ENCODE measurements at regions not wholly inside any gene's neighbourhood (a gene's known extent, or its start where the extent isn't known, plus 50 kb on each side); places are given as distances from the start of the nearest gene placed in this dataset.

- no peaks in the 10 kb centered on the region for H3K36me3 ChIP-seq (ENCODE audit: insufficient read depth, insufficient read length, low read length)
- DNase-seq (ENCODE audit: low read depth, low spot score) = no peak
- no peak overlapping the region for H3K4me3 ChIP-seq (ENCODE audit: insufficient read length, low read depth)
- no peaks in the 10 kb centered on the region for H3K27me3 ChIP-seq (ENCODE audit: insufficient read depth, insufficient read length)
- no peaks in the 10 kb centered on the region for H3K4me1 ChIP-seq (ENCODE audit: insufficient read depth, insufficient read length)
- no peak for TF ChIP-seq YY1 (IDR thresholded peaks at IDR 0.05; ENCODE audit: insufficient read depth, insufficient read length)
- H3K9me3 ChIP-seq (ENCODE audit: insufficient read depth, low read length) = peaks cover 27% of the 10 kb centered on the region
- H3K9ac ChIP-seq (ENCODE audit: insufficient read length, low read depth) = no peak overlapping the region
These were observed 63.8 kb upstream of the CLMP start for GRCh38 chr11:123258877-123259276.

GRCh38 chr11:123257370-123257769, 62.3 kb upstream of the CLMP start:
- H3K4me1 ChIP-seq (ENCODE audit: insufficient read depth, insufficient read length) = peaks cover 1% of the 10 kb centered on the region
- DNase-seq (ENCODE audit: low read depth, low spot score) = no peak
- no peak overlapping the region for H3K9ac ChIP-seq (ENCODE audit: insufficient read length, low read depth)
- peaks cover 27% of the 10 kb centered on the region for H3K9me3 ChIP-seq (ENCODE audit: insufficient read depth, low read length)
- no peaks in the 10 kb centered on the region for H3K27me3 ChIP-seq (ENCODE audit: insufficient read depth, insufficient read length)
- no peaks in the 10 kb centered on the region for H3K36me3 ChIP-seq (ENCODE audit: insufficient read depth, insufficient read length, low read length)
- no peak overlapping the region for H3K4me3 ChIP-seq (ENCODE audit: insufficient read length, low read depth)
- TF ChIP-seq ZNF274 (IDR thresholded peaks at IDR 0.05; ENCODE audit: low read depth, low read length) = no peak
- TF ChIP-seq SUZ12 (IDR thresholded peaks at IDR 0.05; ENCODE audit: extremely low read depth, insufficient read depth, insufficient read length) = no peak
- no peak for TF ChIP-seq YY1 (IDR thresholded peaks at IDR 0.05; ENCODE audit: insufficient read depth, insufficient read length)

- H3K4me3 ChIP-seq (ENCODE audit: insufficient read length, low read depth) = no peak overlapping the region
- peaks cover 27% of the 10 kb centered on the region for H3K9me3 ChIP-seq (ENCODE audit: insufficient read depth, low read length)
- H3K9ac ChIP-seq (ENCODE audit: insufficient read length, low read depth) = no peak overlapping the region
- TF ChIP-seq SUZ12 (IDR thresholded peaks at IDR 0.05; ENCODE audit: extremely low read depth, insufficient read depth, insufficient read length) (no peak), ZNF274 (IDR thresholded peaks at IDR 0.05; ENCODE audit: low read depth, low read length) (no peak), YY1 (IDR thresholded peaks at IDR 0.05; ENCODE audit: insufficient read depth, insufficient read length) (no peak)
- no peak for DNase-seq (ENCODE audit: low read depth, low spot score)
- H3K36me3 ChIP-seq (ENCODE audit: insufficient read depth, insufficient read length, low read length) = no peaks in the 10 kb centered on the region
- H3K27me3 ChIP-seq (ENCODE audit: insufficient read depth, insufficient read length) = no peaks in the 10 kb centered on the region
- peaks cover 3% of the 10 kb centered on the region for H3K4me1 ChIP-seq (ENCODE audit: insufficient read depth, insufficient read length)
These were observed 60.9 kb upstream of the CLMP start for GRCh38 chr11:123255909-123256308.

- DNase-seq (ENCODE audit: low read depth, low spot score) = no peak
- Histone ChIP-seq H3K36me3 (ENCODE audit: insufficient read depth, insufficient read length, low read length) (no peaks in the 10 kb centered on the region), H3K4me1 (ENCODE audit: insufficient read depth, insufficient read length) (peaks cover 3% of the 10 kb centered on the region), H3K9me3 (ENCODE audit: insufficient read depth, low read length) (peaks cover 20% of the 10 kb centered on the region), H3K27me3 (ENCODE audit: insufficient read depth, insufficient read length) (no peaks in the 10 kb centered on the region), H3K9ac (ENCODE audit: insufficient read length, low read depth) (no peak overlapping the region), H3K4me3 (ENCODE audit: insufficient read length, low read depth) (no peak overlapping the region)
- TF ChIP-seq ZNF274 (IDR thresholded peaks at IDR 0.05; ENCODE audit: low read depth, low read length) (no peak), YY1 (IDR thresholded peaks at IDR 0.05; ENCODE audit: insufficient read depth, insufficient read length) (no peak), SUZ12 (IDR thresholded peaks at IDR 0.05; ENCODE audit: extremely low read depth, insufficient read depth, insufficient read length) (no peak)
These were observed 59.3 kb upstream of the CLMP start for GRCh38 chr11:123254357-123254756.

- Histone ChIP-seq H3K36me3 (ENCODE audit: insufficient read depth, insufficient read length, low read length) (no peaks in the 10 kb centered on the region), H3K9me3 (ENCODE audit: insufficient read depth, low read length) (peaks cover 15% of the 10 kb centered on the region), H3K27me3 (ENCODE audit: insufficient read depth, insufficient read length) (no peaks in the 10 kb centered on the region), H3K9ac (ENCODE audit: insufficient read length, low read depth) (no peak overlapping the region), H3K4me1 (ENCODE audit: insufficient read depth, insufficient read length) (peaks cover 3% of the 10 kb centered on the region), H3K4me3 (ENCODE audit: insufficient read length, low read depth) (no peak overlapping the region)
- TF ChIP-seq SUZ12 (IDR thresholded peaks at IDR 0.05; ENCODE audit: extremely low read depth, insufficient read depth, insufficient read length) (no peak), ZNF274 (IDR thresholded peaks at IDR 0.05; ENCODE audit: low read depth, low read length) (no peak), YY1 (IDR thresholded peaks at IDR 0.05; ENCODE audit: insufficient read depth, insufficient read length) (no peak)
- DNase-seq (ENCODE audit: low read depth, low spot score) = no peak
These were observed 58.9 kb upstream of the CLMP start for GRCh38 chr11:123253911-123254310.

- Histone ChIP-seq H3K9me3 (ENCODE audit: insufficient read depth, low read length) (peaks cover 8% of the 10 kb centered on the region), H3K9ac (ENCODE audit: insufficient read length, low read depth) (no peak overlapping the region), H3K36me3 (ENCODE audit: insufficient read depth, insufficient read length, low read length) (no peaks in the 10 kb centered on the region), H3K4me1 (ENCODE audit: insufficient read depth, insufficient read length) (peaks cover 3% of the 10 kb centered on the region), H3K27me3 (ENCODE audit: insufficient read depth, insufficient read length) (no peaks in the 10 kb centered on the region), H3K4me3 (ENCODE audit: insufficient read length, low read depth) (no peak overlapping the region)
- no peak for TF ChIP-seq ZNF274 (IDR thresholded peaks at IDR 0.05; ENCODE audit: low read depth, low read length)
- TF ChIP-seq YY1 (IDR thresholded peaks at IDR 0.05; ENCODE audit: insufficient read depth, insufficient read length) = no peak
- TF ChIP-seq SUZ12 (IDR thresholded peaks at IDR 0.05; ENCODE audit: extremely low read depth, insufficient read depth, insufficient read length) = no peak
- no peak for DNase-seq (ENCODE audit: low read depth, low spot score)
These were observed 58.2 kb upstream of the CLMP start for GRCh38 chr11:123253223-123253622.

- TF ChIP-seq ZNF274 (IDR thresholded peaks at IDR 0.05; ENCODE audit: low read depth, low read length) (no peak), YY1 (IDR thresholded peaks at IDR 0.05; ENCODE audit: insufficient read depth, insufficient read length) (no peak), SUZ12 (IDR thresholded peaks at IDR 0.05; ENCODE audit: extremely low read depth, insufficient read depth, insufficient read length) (no peak)
- peaks cover 3% of the 10 kb centered on the region for H3K4me1 ChIP-seq (ENCODE audit: insufficient read depth, insufficient read length)
These were observed 56.8 kb upstream of the CLMP start for GRCh38 chr11:123251657-123252344.

More at GRCh38 chr11:123251657-123252344, 56.8 kb upstream of the CLMP start:
- Histone ChIP-seq H3K36me3 (ENCODE audit: insufficient read depth, insufficient read length, low read length) (no peaks in the 10 kb centered on the region), H3K27me3 (ENCODE audit: insufficient read depth, insufficient read length) (no peaks in the 10 kb centered on the region), H3K9me3 (ENCODE audit: insufficient read depth, low read length) (no peaks in the 10 kb centered on the region), H3K4me3 (ENCODE audit: insufficient read length, low read depth) (no peak overlapping the region), H3K9ac (ENCODE audit: insufficient read length, low read depth) (no peak overlapping the region)
- DNase-seq (ENCODE audit: low read depth, low spot score) = no peak

Data from NT2/D1 (cell line).